ENCODE measurements at regions not wholly inside any gene's neighbourhood (a gene's known extent, or its start where the extent isn't known, plus 50 kb on each side); places are given as distances from the start of the nearest gene placed in this dataset.

GRCh38 chr18:38009320-38009719 is 443.7 kb upstream of the CELF4 start:
- no peak overlapping the region for H3K27ac Mint-ChIP-seq (ENCODE audit: unreplicated experiment)
- BruUV-seq (replicated peaks), result no TSS peak
- CTCF ChIA-PET, result no interaction called here
- Histone ChIP-seq H3K4me1 (no peaks in the 10 kb centered on the region), H3K4me3 (ENCODE audit: low read depth, low read length) (no peak overlapping the region), H3K9me3 (no peaks in the 10 kb centered on the region), H3K36me3 (ENCODE audit: control insufficient read depth, insufficient read depth, low read length) (no peaks in the 10 kb centered on the region), H3K27me3 (replicated peaks; ENCODE audit: control insufficient read depth, insufficient read depth, low read length) (no peaks in the 10 kb centered on the region)
- no peaks in the 10 kb centered on the region for H3K4me1 Mint-ChIP-seq (ENCODE audit: low read depth, unreplicated experiment)
- intact Hi-C loops (cut with micrococcal nuclease; ENCODE audit: unreplicated experiment), result no loop called here
- no peak for DNase-seq
- no peaks in the 10 kb centered on the region for H3K9me3 Mint-ChIP-seq (ENCODE audit: unreplicated experiment)
- POLR2A ChIA-PET, result no interaction called here
- H3K4me3 Mint-ChIP-seq (ENCODE audit: unreplicated experiment), result no peak overlapping the region
- peaks cover 6% of the 10 kb centered on the region for H3K27me3 Mint-ChIP-seq (ENCODE audit: insufficient read depth, unreplicated experiment)
- TF ChIP-seq, protein P1, sequence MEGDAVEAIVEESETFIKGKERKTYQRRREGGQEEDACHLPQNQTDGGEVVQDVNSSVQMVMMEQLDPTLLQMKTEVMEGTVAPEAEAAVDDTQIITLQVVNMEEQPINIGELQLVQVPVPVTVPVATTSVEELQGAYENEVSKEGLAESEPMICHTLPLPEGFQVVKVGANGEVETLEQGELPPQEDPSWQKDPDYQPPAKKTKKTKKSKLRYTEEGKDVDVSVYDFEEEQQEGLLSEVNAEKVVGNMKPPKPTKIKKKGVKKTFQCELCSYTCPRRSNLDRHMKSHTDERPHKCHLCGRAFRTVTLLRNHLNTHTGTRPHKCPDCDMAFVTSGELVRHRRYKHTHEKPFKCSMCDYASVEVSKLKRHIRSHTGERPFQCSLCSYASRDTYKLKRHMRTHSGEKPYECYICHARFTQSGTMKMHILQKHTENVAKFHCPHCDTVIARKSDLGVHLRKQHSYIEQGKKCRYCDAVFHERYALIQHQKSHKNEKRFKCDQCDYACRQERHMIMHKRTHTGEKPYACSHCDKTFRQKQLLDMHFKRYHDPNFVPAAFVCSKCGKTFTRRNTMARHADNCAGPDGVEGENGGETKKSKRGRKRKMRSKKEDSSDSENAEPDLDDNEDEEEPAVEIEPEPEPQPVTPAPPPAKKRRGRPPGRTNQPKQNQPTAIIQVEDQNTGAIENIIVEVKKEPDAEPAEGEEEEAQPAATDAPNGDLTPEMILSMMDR (IDR thresholded peaks at IDR 0.05; ENCODE audit: insufficient read depth in 1 of 2, low read depth in 1 of 2, low read length in 1 of 2, severe bottlenecking in 1 of 2, unreplicated experiment in 1 of 2), result no peak
- no peaks in the 10 kb centered on the region for H3K36me3 Mint-ChIP-seq (ENCODE audit: insufficient read depth, unreplicated experiment)

DNA sequence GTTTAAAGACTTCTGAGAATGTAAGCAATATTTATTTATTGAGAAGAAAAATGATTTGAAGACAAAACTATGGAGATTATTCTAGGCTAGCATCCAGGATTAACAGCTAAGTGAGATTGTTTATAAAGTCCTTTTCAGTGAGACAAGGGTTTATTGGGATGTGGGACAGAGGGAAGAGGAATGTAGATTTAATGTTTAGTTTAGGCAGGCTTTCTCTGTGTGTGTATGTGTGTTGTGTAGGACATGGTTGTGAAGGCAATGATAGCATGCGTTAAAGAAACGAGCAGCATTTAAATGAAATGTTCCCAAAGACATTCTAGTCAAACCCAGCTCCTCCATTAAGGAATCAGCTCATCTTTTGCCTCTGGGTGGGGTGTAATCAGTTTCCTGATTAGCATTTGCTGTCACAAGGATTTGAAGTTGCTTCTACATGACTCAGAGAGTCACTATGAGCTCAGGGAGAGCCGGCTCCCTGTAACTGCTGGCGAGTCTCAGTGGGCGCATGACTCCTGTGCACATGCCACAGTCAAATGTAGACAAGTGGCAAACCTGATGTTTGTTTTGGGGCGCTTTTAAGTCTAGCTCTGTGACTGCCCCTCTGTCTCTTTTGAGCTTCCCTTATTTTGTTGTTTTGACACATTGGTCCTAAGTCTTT is 442.2 kb upstream of the CELF4 start:
- no TSS peak for BruUV-seq (replicated peaks)
- Mint-ChIP-seq H3K27me3 (ENCODE audit: insufficient read depth, unreplicated experiment) (peaks cover 6% of the 10 kb centered on the region), H3K36me3 (ENCODE audit: insufficient read depth, unreplicated experiment) (no peaks in the 10 kb centered on the region), H3K4me3 (ENCODE audit: unreplicated experiment) (no peak overlapping the region), H3K9me3 (ENCODE audit: unreplicated experiment) (no peaks in the 10 kb centered on the region), H3K27ac (ENCODE audit: unreplicated experiment) (no peak overlapping the region), H3K4me1 (ENCODE audit: low read depth, unreplicated experiment) (no peaks in the 10 kb centered on the region)
- ChIA-PET CTCF (no interaction called here), POLR2A (no interaction called here)
- H3K36me3 ChIP-seq (ENCODE audit: control insufficient read depth, insufficient read depth, low read length), result no peaks in the 10 kb centered on the region
- H3K27me3 ChIP-seq (replicated peaks; ENCODE audit: control insufficient read depth, insufficient read depth, low read length), result no peaks in the 10 kb centered on the region
- TF ChIP-seq, protein P1 (IDR thresholded peaks at IDR 0.05; ENCODE audit: insufficient read depth in 1 of 2, low read depth in 1 of 2, low read length in 1 of 2, severe bottlenecking in 1 of 2, unreplicated experiment in 1 of 2), result no peak
- no peaks in the 10 kb centered on the region for H3K4me1 ChIP-seq
- no peak overlapping the region for H3K4me3 ChIP-seq (ENCODE audit: low read depth, low read length)
- H3K9me3 ChIP-seq, result no peaks in the 10 kb centered on the region
- no peak for DNase-seq
- intact Hi-C loops (cut with micrococcal nuclease; ENCODE audit: unreplicated experiment), result no loop called here

- Histone ChIP-seq H3K36me3 (ENCODE audit: control insufficient read depth, insufficient read depth, low read length) (no peaks in the 10 kb centered on the region), H3K4me1 (no peaks in the 10 kb centered on the region), H3K4me3 (ENCODE audit: low read depth, low read length) (no peak overlapping the region), H3K9me3 (no peaks in the 10 kb centered on the region), H3K27me3 (replicated peaks; ENCODE audit: control insufficient read depth, insufficient read depth, low read length) (no peaks in the 10 kb centered on the region)
- Mint-ChIP-seq H3K9me3 (ENCODE audit: unreplicated experiment) (no peaks in the 10 kb centered on the region), H3K27me3 (ENCODE audit: insufficient read depth, unreplicated experiment) (peaks cover 6% of the 10 kb centered on the region), H3K27ac (ENCODE audit: unreplicated experiment) (no peak overlapping the region), H3K4me1 (ENCODE audit: low read depth, unreplicated experiment) (no peaks in the 10 kb centered on the region), H3K4me3 (ENCODE audit: unreplicated experiment) (no peak overlapping the region), H3K36me3 (ENCODE audit: insufficient read depth, unreplicated experiment) (no peaks in the 10 kb centered on the region)
- CTCF ChIA-PET, result no interaction called here
- BruUV-seq (replicated peaks), result no TSS peak
- intact Hi-C loops (cut with micrococcal nuclease; ENCODE audit: unreplicated experiment), result no loop called here
- POLR2A ChIA-PET, result no interaction called here
- no peak for DNase-seq
- TF ChIP-seq, protein P1 (IDR thresholded peaks at IDR 0.05; ENCODE audit: insufficient read depth in 1 of 2, low read depth in 1 of 2, low read length in 1 of 2, severe bottlenecking in 1 of 2, unreplicated experiment in 1 of 2), result no peak
These were observed 441.4 kb upstream of the CELF4 start for GRCh38 chr18:38007026-38007425.

All from Caco-2 (cell line).